ENCODE measurements at regions not wholly inside any gene's neighbourhood (a gene's known extent, or its start where the extent isn't known, plus 50 kb on each side); places are given as distances from the start of the nearest gene placed in this dataset.

- no peak for DNase-seq (ENCODE audit: low read depth in 1 of 2, low spot score in 2 of 2)
- Histone ChIP-seq H3K9me3 (replicated peaks) (no peaks in the 10 kb centered on the region), H3K4me1 (replicated peaks) (no peaks in the 10 kb centered on the region), H3K27me3 (replicated peaks) (no peaks in the 10 kb centered on the region), H3K36me3 (no peaks in the 10 kb centered on the region), H3K27ac (no peak overlapping the region), H3K4me3 (no peak overlapping the region)
Measured at GRCh38 chr10:8534096-8534495, 479.6 kb downstream of the GATA3 start.

GRCh38 chr10:8534891-8535290 lies 480.4 kb downstream of the GATA3 start:
- no peak overlapping the region for H3K27ac ChIP-seq
- H3K9me3 ChIP-seq (replicated peaks): no peaks in the 10 kb centered on the region
- DNase-seq (ENCODE audit: low read depth in 1 of 2, low spot score in 2 of 2): no peak

GRCh38 chr10:8539056-8539455 lies 484.6 kb downstream of the GATA3 start:
- no peak for DNase-seq (ENCODE audit: low read depth in 1 of 2, low spot score in 2 of 2)
- no peaks in the 10 kb centered on the region for H3K27me3 ChIP-seq (replicated peaks)
- H3K27ac ChIP-seq: no peak overlapping the region
- H3K4me1 ChIP-seq (replicated peaks): no peaks in the 10 kb centered on the region
- H3K4me3 ChIP-seq: no peak overlapping the region
- H3K9me3 ChIP-seq (replicated peaks): no peaks in the 10 kb centered on the region
- no peaks in the 10 kb centered on the region for H3K36me3 ChIP-seq

More at GRCh38 chr10:8534891-8535290, 480.4 kb downstream of the GATA3 start:
- Histone ChIP-seq H3K4me1 (replicated peaks) (no peaks in the 10 kb centered on the region), H3K36me3 (no peaks in the 10 kb centered on the region), H3K27me3 (replicated peaks) (no peaks in the 10 kb centered on the region), H3K4me3 (no peak overlapping the region)

GRCh38 chr10:8543361-8544056 lies 489.0 kb downstream of the GATA3 start:
- Histone ChIP-seq H3K9me3 (replicated peaks) (no peaks in the 10 kb centered on the region), H3K27ac (no peak overlapping the region), H3K27me3 (replicated peaks) (no peaks in the 10 kb centered on the region), H3K4me3 (no peak overlapping the region), H3K36me3 (no peaks in the 10 kb centered on the region), H3K4me1 (replicated peaks) (no peaks in the 10 kb centered on the region)
- DNase-seq (ENCODE audit: low read depth in 1 of 2, low spot score in 2 of 2): no peak

GRCh38 chr10:8544057-8544380 lies 489.5 kb downstream of the GATA3 start:
- Histone ChIP-seq H3K27ac (no peak overlapping the region), H3K4me1 (replicated peaks) (no peaks in the 10 kb centered on the region), H3K36me3 (no peaks in the 10 kb centered on the region), H3K9me3 (replicated peaks) (no peaks in the 10 kb centered on the region), H3K4me3 (no peak overlapping the region), H3K27me3 (replicated peaks) (no peaks in the 10 kb centered on the region)
- no peak for DNase-seq (ENCODE audit: low read depth in 1 of 2, low spot score in 2 of 2)

GRCh38 chr10:8544500-8544899 lies 490.0 kb downstream of the GATA3 start:
- no peaks in the 10 kb centered on the region for H3K36me3 ChIP-seq
- H3K4me1 ChIP-seq (replicated peaks): no peaks in the 10 kb centered on the region
- H3K9me3 ChIP-seq (replicated peaks): no peaks in the 10 kb centered on the region
- no peak overlapping the region for H3K4me3 ChIP-seq
- no peak overlapping the region for H3K27ac ChIP-seq
- H3K27me3 ChIP-seq (replicated peaks): no peaks in the 10 kb centered on the region
- DNase-seq (ENCODE audit: low read depth in 1 of 2, low spot score in 2 of 2): no peak

GRCh38 chr10:8554574-8554973 lies 500.1 kb downstream of the GATA3 start:
- DNase-seq (ENCODE audit: low read depth in 1 of 2, low spot score in 2 of 2): no peak
- Histone ChIP-seq H3K4me3 (no peak overlapping the region), H3K36me3 (no peaks in the 10 kb centered on the region), H3K9me3 (replicated peaks) (no peaks in the 10 kb centered on the region), H3K27ac (no peak overlapping the region), H3K4me1 (replicated peaks) (no peaks in the 10 kb centered on the region), H3K27me3 (replicated peaks) (no peaks in the 10 kb centered on the region)

- H3K27me3 ChIP-seq (replicated peaks): no peaks in the 10 kb centered on the region
- H3K36me3 ChIP-seq: no peaks in the 10 kb centered on the region
- no peak overlapping the region for H3K4me3 ChIP-seq
- DNase-seq (ENCODE audit: low read depth in 1 of 2, low spot score in 2 of 2): no peak
- H3K9me3 ChIP-seq (replicated peaks): no peaks in the 10 kb centered on the region
- H3K27ac ChIP-seq: no peak overlapping the region
- no peaks in the 10 kb centered on the region for H3K4me1 ChIP-seq (replicated peaks)
Measured at GRCh38 chr10:8556321-8556720, 501.8 kb downstream of the GATA3 start.

- H3K9me3 ChIP-seq (replicated peaks): no peaks in the 10 kb centered on the region
- H3K36me3 ChIP-seq: no peaks in the 10 kb centered on the region
- DNase-seq (ENCODE audit: low read depth in 1 of 2, low spot score in 2 of 2): no peak
- H3K4me1 ChIP-seq (replicated peaks): no peaks in the 10 kb centered on the region
- H3K4me3 ChIP-seq: no peak overlapping the region
- H3K27me3 ChIP-seq (replicated peaks): no peaks in the 10 kb centered on the region
- no peak overlapping the region for H3K27ac ChIP-seq
Measured at GRCh38 chr10:8563478-8563877, 509.0 kb downstream of the GATA3 start.

GRCh38 chr10:8566737-8567136 lies 512.2 kb downstream of the GATA3 start:
- no peaks in the 10 kb centered on the region; the same call in 1 of the 2 replicates for H3K27me3 ChIP-seq (replicated peaks)
- H3K4me3 ChIP-seq: no peak overlapping the region
- no peaks in the 10 kb centered on the region for H3K36me3 ChIP-seq
- H3K4me1 ChIP-seq (replicated peaks): no peaks in the 10 kb centered on the region
- H3K27ac ChIP-seq: no peak overlapping the region
- DNase-seq (ENCODE audit: low read depth in 1 of 2, low spot score in 2 of 2): no peak
- H3K9me3 ChIP-seq (replicated peaks): no peaks in the 10 kb centered on the region

- Histone ChIP-seq H3K4me3 (no peak overlapping the region), H3K27me3 (replicated peaks) (no peaks in the 10 kb centered on the region; the same call in 1 of the 2 replicates), H3K27ac (no peak overlapping the region), H3K9me3 (replicated peaks) (no peaks in the 10 kb centered on the region), H3K36me3 (no peaks in the 10 kb centered on the region), H3K4me1 (replicated peaks) (no peaks in the 10 kb centered on the region)
- no peak for DNase-seq (ENCODE audit: low read depth in 1 of 2, low spot score in 2 of 2)
Measured at GRCh38 chr10:8568401-8568800, 513.9 kb downstream of the GATA3 start.

GRCh38 chr10:8575620-8576019 lies 521.1 kb downstream of the GATA3 start:
- DNase-seq (ENCODE audit: low read depth in 1 of 2, low spot score in 2 of 2): no peak
- H3K4me1 ChIP-seq (replicated peaks): no peaks in the 10 kb centered on the region
- no peak overlapping the region for H3K27ac ChIP-seq
- no peaks in the 10 kb centered on the region for H3K36me3 ChIP-seq
- H3K4me3 ChIP-seq: no peak overlapping the region
- H3K9me3 ChIP-seq (replicated peaks): no peaks in the 10 kb centered on the region
- peaks cover 3% of the 10 kb centered on the region for H3K27me3 ChIP-seq (replicated peaks)

- Histone ChIP-seq H3K27ac (no peak overlapping the region), H3K9me3 (replicated peaks) (no peaks in the 10 kb centered on the region), H3K27me3 (replicated peaks) (peaks cover 3% of the 10 kb centered on the region), H3K4me3 (no peak overlapping the region), H3K4me1 (replicated peaks) (no peaks in the 10 kb centered on the region), H3K36me3 (no peaks in the 10 kb centered on the region)
- DNase-seq (ENCODE audit: low read depth in 1 of 2, low spot score in 2 of 2): no peak
Measured at GRCh38 chr10:8576281-8576680, 521.8 kb downstream of the GATA3 start.

GRCh38 chr10:8576911-8577310 lies 522.4 kb downstream of the GATA3 start:
- no peak for DNase-seq (ENCODE audit: low read depth in 1 of 2, low spot score in 2 of 2)
- no peak overlapping the region for H3K27ac ChIP-seq
- H3K4me3 ChIP-seq: no peak overlapping the region
- no peaks in the 10 kb centered on the region for H3K4me1 ChIP-seq (replicated peaks)
- H3K36me3 ChIP-seq: no peaks in the 10 kb centered on the region
- no peaks in the 10 kb centered on the region for H3K9me3 ChIP-seq (replicated peaks)
- H3K27me3 ChIP-seq (replicated peaks): peaks cover 3% of the 10 kb centered on the region; the same call in 1 of the 2 replicates

- H3K27me3 ChIP-seq (replicated peaks): peaks cover 3% of the 10 kb centered on the region; the same call in 1 of the 2 replicates
- H3K4me3 ChIP-seq: no peak overlapping the region
Measured at GRCh38 chr10:8577686-8578085, 523.2 kb downstream of the GATA3 start.

More at GRCh38 chr10:8577686-8578085, 523.2 kb downstream of the GATA3 start:
- Histone ChIP-seq H3K27ac (no peak overlapping the region), H3K4me1 (replicated peaks) (no peaks in the 10 kb centered on the region), H3K36me3 (no peaks in the 10 kb centered on the region), H3K9me3 (replicated peaks) (no peaks in the 10 kb centered on the region)
- DNase-seq (ENCODE audit: low read depth in 1 of 2, low spot score in 2 of 2): no peak
